ENCODE measurements at regions not wholly inside any gene's neighbourhood (a gene's known extent, or its start where the extent isn't known, plus 50 kb on each side); places are given as distances from the start of the nearest gene placed in this dataset.

GRCh38 chr19:31675193-31675913 lies 326.1 kb upstream of the TSHZ3 start:
- DNase-seq (ENCODE audit: low read depth, low spot score) = no peak

GRCh38 chr19:31676271-31677004 lies 327.2 kb upstream of the TSHZ3 start:
- Histone ChIP-seq H3K4me3 (ENCODE audit: low read depth, low read length) (no peak overlapping the region), H3K9me3 (ENCODE audit: control insufficient read depth, insufficient read depth, low read length) (no peaks in the 10 kb centered on the region), H3K27ac (ENCODE audit: low read depth, low read length) (no peak overlapping the region), H3K27me3 (ENCODE audit: control insufficient read depth, insufficient read depth, low read length) (peaks cover 2% of the 10 kb centered on the region)
- CTCF ChIA-PET = interaction anchor here (0.6 kb wide), 1 partner anchor 989 kb away, joined by 3 read pairs; no protein-coding TSS in a partner anchor
- DNase-seq (ENCODE audit: low read depth, low spot score) = no peak
- TF ChIP-seq, protein P1, sequence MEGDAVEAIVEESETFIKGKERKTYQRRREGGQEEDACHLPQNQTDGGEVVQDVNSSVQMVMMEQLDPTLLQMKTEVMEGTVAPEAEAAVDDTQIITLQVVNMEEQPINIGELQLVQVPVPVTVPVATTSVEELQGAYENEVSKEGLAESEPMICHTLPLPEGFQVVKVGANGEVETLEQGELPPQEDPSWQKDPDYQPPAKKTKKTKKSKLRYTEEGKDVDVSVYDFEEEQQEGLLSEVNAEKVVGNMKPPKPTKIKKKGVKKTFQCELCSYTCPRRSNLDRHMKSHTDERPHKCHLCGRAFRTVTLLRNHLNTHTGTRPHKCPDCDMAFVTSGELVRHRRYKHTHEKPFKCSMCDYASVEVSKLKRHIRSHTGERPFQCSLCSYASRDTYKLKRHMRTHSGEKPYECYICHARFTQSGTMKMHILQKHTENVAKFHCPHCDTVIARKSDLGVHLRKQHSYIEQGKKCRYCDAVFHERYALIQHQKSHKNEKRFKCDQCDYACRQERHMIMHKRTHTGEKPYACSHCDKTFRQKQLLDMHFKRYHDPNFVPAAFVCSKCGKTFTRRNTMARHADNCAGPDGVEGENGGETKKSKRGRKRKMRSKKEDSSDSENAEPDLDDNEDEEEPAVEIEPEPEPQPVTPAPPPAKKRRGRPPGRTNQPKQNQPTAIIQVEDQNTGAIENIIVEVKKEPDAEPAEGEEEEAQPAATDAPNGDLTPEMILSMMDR (IDR thresholded peaks at IDR 0.05; ENCODE audit: low read depth, low read length) = no peak
- POLR2A ChIA-PET = no interaction called here

More at GRCh38 chr19:31675193-31675913, 326.1 kb upstream of the TSHZ3 start:
- TF ChIP-seq, protein P1 (IDR thresholded peaks at IDR 0.05; ENCODE audit: low read depth, low read length) = no peak
- H3K4me3 ChIP-seq (ENCODE audit: low read depth, low read length) = no peak overlapping the region
- CTCF ChIA-PET = no interaction called here
- peaks cover 2% of the 10 kb centered on the region for H3K27me3 ChIP-seq (ENCODE audit: control insufficient read depth, insufficient read depth, low read length)
- POLR2A ChIA-PET = no interaction called here
- no peak overlapping the region for H3K27ac ChIP-seq (ENCODE audit: low read depth, low read length)
- H3K9me3 ChIP-seq (ENCODE audit: control insufficient read depth, insufficient read depth, low read length) = no peaks in the 10 kb centered on the region

DNA sequence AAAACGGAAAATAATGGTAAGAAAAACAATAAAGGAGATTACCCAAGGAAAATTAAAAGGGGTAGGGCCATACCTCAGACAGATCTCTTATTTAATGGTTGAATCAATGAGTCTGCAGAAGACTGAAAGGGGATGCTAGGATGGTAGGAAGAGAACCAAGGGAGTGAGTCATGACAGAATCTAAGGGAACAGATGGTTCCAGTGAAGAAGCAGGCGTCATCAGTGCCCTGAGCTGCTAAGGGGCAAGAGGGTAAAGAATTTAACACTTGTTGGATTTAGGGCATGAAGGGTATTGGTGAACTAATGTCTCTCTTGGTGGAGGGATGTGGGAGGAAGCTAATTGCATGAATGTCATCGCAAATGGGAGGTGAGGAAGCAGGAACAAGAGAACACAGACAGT lies 329.2 kb upstream of the TSHZ3 start:
- ChIA-PET POLR2A (no interaction called here), CTCF (no interaction called here)
- Histone ChIP-seq H3K4me3 (ENCODE audit: low read depth, low read length) (no peak overlapping the region), H3K27me3 (ENCODE audit: control insufficient read depth, insufficient read depth, low read length) (peaks cover 2% of the 10 kb centered on the region), H3K9me3 (ENCODE audit: control insufficient read depth, insufficient read depth, low read length) (no peaks in the 10 kb centered on the region), H3K27ac (ENCODE audit: low read depth, low read length) (no peak overlapping the region)
- TF ChIP-seq, protein P1 (IDR thresholded peaks at IDR 0.05; ENCODE audit: low read depth, low read length) = no peak
- no peak for DNase-seq (ENCODE audit: low read depth, low spot score)

DNA sequence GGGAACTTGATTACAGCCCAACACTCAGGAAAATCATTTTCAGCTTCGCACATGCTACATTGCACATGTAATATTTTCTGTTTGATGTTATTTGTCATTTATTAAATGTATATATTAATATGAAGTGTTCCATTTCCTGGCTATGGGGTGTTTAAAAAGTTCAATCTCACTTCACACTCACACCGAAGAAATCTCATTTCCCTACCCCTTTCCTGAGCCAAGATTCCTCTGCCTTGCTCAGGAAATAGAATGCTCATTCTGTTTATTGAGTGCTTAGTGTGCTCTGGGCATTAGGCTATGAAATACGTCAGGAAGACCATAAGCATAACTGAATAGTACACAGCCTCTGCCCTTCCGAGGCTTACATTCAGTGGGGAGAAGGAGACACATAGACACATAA lies 331.9 kb upstream of the TSHZ3 start:
- ChIA-PET CTCF (no interaction called here), POLR2A (no interaction called here)
- no peak for DNase-seq (ENCODE audit: low read depth, low spot score)
- Histone ChIP-seq H3K27ac (ENCODE audit: low read depth, low read length) (no peak overlapping the region), H3K9me3 (ENCODE audit: control insufficient read depth, insufficient read depth, low read length) (no peaks in the 10 kb centered on the region), H3K4me3 (ENCODE audit: low read depth, low read length) (no peak overlapping the region), H3K27me3 (ENCODE audit: control insufficient read depth, insufficient read depth, low read length) (no peaks in the 10 kb centered on the region)
- TF ChIP-seq, protein P1 (IDR thresholded peaks at IDR 0.05; ENCODE audit: low read depth, low read length) = no peak

Measured in AG04450 (cell line).